Uterus (tissue), 3 donors: ENCODE measurements at regions not wholly inside any gene's neighbourhood (a gene's known extent, or its start where the extent isn't known, plus 50 kb on each side); places are given as distances from the start of the nearest gene placed in this dataset.

Source experiments
- DNase-seq, 2 donors: peaks; one replicate each; pipeline ENCODE4 v3.0.0-alpha.2; 2019 to 2020
- H3K27ac ChIP-seq, 2 donors: fragments of 200-600 bp; sonication (generic); 1 replicate in 1 of 2; 2 replicates in 1 of 2; pipeline ENCODE4 v1.5.1; 2016 to 2018
- H3K27me3 ChIP-seq, 2 donors: fragments of 200-600 bp; sonication (generic); one replicate each; pipeline ENCODE4 v1.5.1; 2018 to 2019; ENCODE audit warnings: control low read depth in 1 of 2
- H3K36me3 ChIP-seq, 2 donors: fragments of 200-600 bp; sonication (generic); one replicate each; pipeline ENCODE4 v1.5.1; 2019; ENCODE audit warnings: control low read depth in 1 of 2
- H3K4me1 ChIP-seq, 2 donors: fragments of 200-600 bp; sonication (generic); one replicate each; pipeline ENCODE4 v1.5.1; 2018 to 2019; ENCODE audit warnings: control low read depth in 1 of 2
- H3K4me3 ChIP-seq, 2 donors: fragments of 200-600 bp; sonication (generic); 1 replicate in 1 of 2; 2 replicates in 1 of 2; pipeline ENCODE4 v1.5.1; 2018 to 2019; ENCODE audit warnings: mild to moderate bottlenecking in 1 of 2
- H3K9me3 ChIP-seq, 2 donors: fragments of 200-600 bp; sonication (generic); one replicate each; pipeline ENCODE4 v1.5.1; 2019; ENCODE audit warnings: control low read depth in 1 of 2
- CTCF ChIP-seq, 4 experiments: fragments of 200-600 bp in 2 of 4; fragments of 450-650 bp in 2 of 4; sonication (generic) in 2 of 4; IDR thresholded peaks; one replicate each; pipeline ENCODE4 v1.5.1; 2016 to 2019; ENCODE audit warnings: antibody characterized with exemption in 4 of 4, mild to moderate bottlenecking in 2 of 4, moderate library complexity in 1 of 4
- POLR2A ChIP-seq, 2 donors: fragments of 450-650 bp; IDR thresholded peaks; one replicate each; pipeline ENCODE4 v1.6.1; 2016; ENCODE audit warnings: antibody characterized with exemption in 2 of 2, mild to moderate bottlenecking in 1 of 2, moderate library complexity in 1 of 2
- intact Hi-C: fragments of 100-400 bp; cut with DNase I; formaldehyde crosslinking; loops from one replicate; pipeline ENCODE4 v1.15.1; 2023; ENCODE audit warnings: low total_unique reads
- donor health status: DM: yes; HTN: yes; CAD: no.

DNA sequence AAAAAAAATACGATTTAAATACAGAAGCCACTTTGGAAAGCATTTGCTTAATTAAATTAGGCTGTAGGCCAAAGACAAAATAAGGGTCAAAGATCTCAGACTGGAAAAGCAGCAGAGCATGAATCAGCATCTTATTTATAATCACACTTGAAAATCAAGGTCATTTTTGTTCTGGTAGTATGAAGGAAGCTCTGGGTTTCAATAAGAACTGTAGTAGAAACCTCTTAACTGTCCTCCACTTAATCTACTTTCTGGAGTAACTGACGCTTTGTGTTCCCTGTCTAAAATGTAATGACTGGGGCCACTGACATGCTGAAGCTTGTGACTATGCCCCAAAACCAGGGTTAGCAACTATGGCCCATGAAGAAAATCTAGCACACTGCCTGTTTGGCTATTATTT, 450.7 kb upstream of the ZP4 start:
- DNase-seq, result no peak
- H3K4me3 ChIP-seq, result no peak overlapping the region
- H3K27ac ChIP-seq, result no peak overlapping the region
- TF ChIP-seq POLR2A (IDR thresholded peaks at IDR 0.05) (no peak), CTCF (IDR thresholded peaks at IDR 0.05) (no peak)
- H3K9me3 ChIP-seq, result no peaks in the 10 kb centered on the region
- H3K4me1 ChIP-seq, result no peaks in the 10 kb centered on the region
- H3K27me3 ChIP-seq, result no peaks in the 10 kb centered on the region
- intact Hi-C loops, result no loop called here
- H3K36me3 ChIP-seq, result no peaks in the 10 kb centered on the region

DNA sequence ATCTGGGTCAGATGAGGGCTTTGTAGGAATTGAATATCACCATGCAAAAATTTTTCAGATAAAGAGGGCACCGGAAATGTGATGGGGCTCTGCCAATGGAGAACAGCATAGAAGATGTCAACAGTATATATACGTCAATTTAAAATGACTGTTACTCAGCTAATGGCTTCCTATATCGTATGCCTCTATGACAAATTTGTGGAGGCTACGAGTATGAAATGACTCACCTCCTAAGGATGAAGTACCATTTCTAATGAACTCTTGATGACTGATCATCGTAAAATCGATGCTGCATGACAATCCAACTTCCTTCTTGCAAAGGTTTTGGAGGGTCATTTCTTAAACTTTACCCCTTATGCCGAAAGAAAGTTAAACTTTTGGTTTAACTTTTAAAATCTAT, 450.3 kb upstream of the ZP4 start:
- no peaks in the 10 kb centered on the region for H3K27me3 ChIP-seq
- intact Hi-C loops, result no loop called here
- no peak for DNase-seq
- no peak overlapping the region for H3K27ac ChIP-seq
- no peaks in the 10 kb centered on the region for H3K9me3 ChIP-seq
- H3K36me3 ChIP-seq, result no peaks in the 10 kb centered on the region
- no peak for TF ChIP-seq POLR2A (IDR thresholded peaks at IDR 0.05)
- TF ChIP-seq CTCF (IDR thresholded peaks at IDR 0.05), result no peak
- no peaks in the 10 kb centered on the region for H3K4me1 ChIP-seq
- no peak overlapping the region for H3K4me3 ChIP-seq

DNA sequence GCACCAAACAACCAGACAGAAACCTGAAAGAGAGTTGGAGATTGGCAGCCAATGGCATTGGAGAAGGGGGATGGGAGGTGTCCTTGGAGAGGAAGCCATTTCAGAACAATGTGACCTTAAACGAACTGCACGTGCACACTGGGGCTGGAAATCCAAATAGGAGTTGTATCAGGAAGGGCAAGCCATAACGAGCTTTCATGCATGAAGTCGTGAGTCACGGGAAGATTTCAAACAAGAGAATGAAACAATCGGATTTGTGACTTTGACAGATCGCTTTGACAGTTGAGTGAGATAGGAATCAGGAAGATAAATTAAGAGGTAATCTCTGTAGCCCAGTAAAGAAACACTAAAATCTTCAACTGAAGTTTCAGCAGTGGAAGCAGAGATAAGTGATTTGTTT, 445.8 kb upstream of the ZP4 start:
- Histone ChIP-seq H3K27me3 (no peaks in the 10 kb centered on the region), H3K4me3 (no peak overlapping the region), H3K36me3 (no peaks in the 10 kb centered on the region), H3K9me3 (no peaks in the 10 kb centered on the region), H3K27ac (no peak overlapping the region), H3K4me1 (no peaks in the 10 kb centered on the region)
- intact Hi-C loops, result no loop called here
- DNase-seq, result no peak
- TF ChIP-seq CTCF (IDR thresholded peaks at IDR 0.05), result no peak
- no peak for TF ChIP-seq POLR2A (IDR thresholded peaks at IDR 0.05)

DNA sequence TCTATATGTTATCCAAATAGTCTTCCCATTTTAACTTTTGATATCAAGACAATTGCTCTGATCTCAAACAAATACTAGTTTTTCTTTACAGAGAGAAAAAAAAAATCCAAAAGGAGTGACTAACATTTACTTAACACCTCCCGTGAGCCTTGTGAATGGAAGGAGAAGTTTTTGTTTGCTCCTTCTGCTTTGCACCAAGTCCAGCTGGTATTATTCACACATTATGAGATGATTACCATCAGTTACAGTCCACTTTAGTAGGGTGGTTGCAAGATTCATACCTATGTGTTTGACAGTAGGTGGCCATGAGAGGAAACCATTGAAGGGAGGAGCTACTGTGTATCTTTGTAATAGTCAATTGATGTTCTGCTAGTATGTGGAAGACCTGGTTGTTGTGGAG, 443.4 kb upstream of the ZP4 start:
- Histone ChIP-seq H3K36me3 (no peaks in the 10 kb centered on the region), H3K4me3 (no peak overlapping the region), H3K9me3 (no peaks in the 10 kb centered on the region), H3K27ac (no peak overlapping the region), H3K4me1 (no peaks in the 10 kb centered on the region), H3K27me3 (no peaks in the 10 kb centered on the region)
- DNase-seq, result no peak
- TF ChIP-seq POLR2A (IDR thresholded peaks at IDR 0.05) (no peak), CTCF (IDR thresholded peaks at IDR 0.05) (no peak)
- intact Hi-C loops, result no loop called here

- no peaks in the 10 kb centered on the region for H3K27me3 ChIP-seq
- TF ChIP-seq POLR2A (IDR thresholded peaks at IDR 0.05) (no peak), CTCF (IDR thresholded peaks at IDR 0.05) (no peak)
- H3K4me1 ChIP-seq, result no peaks in the 10 kb centered on the region
- H3K4me3 ChIP-seq, result no peak overlapping the region
- H3K27ac ChIP-seq, result no peak overlapping the region
- intact Hi-C loops, result no loop called here
- no peaks in the 10 kb centered on the region for H3K9me3 ChIP-seq
- DNase-seq, result no peak
- H3K36me3 ChIP-seq, result no peaks in the 10 kb centered on the region
Measured at GRCh38 chr1:238331557-238331956, 440.8 kb upstream of the ZP4 start.
